GM12865 (cell line): ENCODE measurements at regions not wholly inside any gene's neighbourhood (a gene's known extent, or its start where the extent isn't known, plus 50 kb on each side); places are given as distances from the start of the nearest gene placed in this dataset.

Experiments used
- DNase-seq: peaks from one replicate; pipeline ENCODE4 v3.0.0; 2010; ENCODE audit warnings: low read depth
- H3K4me3 ChIP-seq: 2 replicates; pipeline ENCODE4 v1.5.1; 2011; ENCODE audit warnings: mild to moderate bottlenecking, low read depth, low read length, control low read depth
- CTCF ChIP-seq: IDR thresholded peaks from 2 replicates; pipeline ENCODE4 v1.5.1; 2011; ENCODE audit warnings: low read length, control low read depth, low read depth, inconsistent platforms; ENCODE audit not compliant: insufficient read depth; ENCODE audit errors: missing control alignments

GRCh38 chr16:59905606-59906005 is 1171.5 kb upstream of the GOT2 start:
- H3K4me3 ChIP-seq, result no peak overlapping the region
- DNase-seq, result no peak
- TF ChIP-seq CTCF, result no peak

GRCh38 chr16:59905131-59905530 is 1171.0 kb upstream of the GOT2 start:
- TF ChIP-seq CTCF, result no peak
- no peak overlapping the region for H3K4me3 ChIP-seq

GRCh38 chr16:59899940-59900339 is 1165.8 kb upstream of the GOT2 start:
- H3K4me3 ChIP-seq, result no peak overlapping the region
- TF ChIP-seq CTCF, result no peak
- DNase-seq, result no peak

More at GRCh38 chr16:59905131-59905530, 1171.0 kb upstream of the GOT2 start:
- DNase-seq, result no peak

GRCh38 chr16:59892376-59892775 is 1158.3 kb upstream of the GOT2 start:
- H3K4me3 ChIP-seq, result no peak overlapping the region
- no peak for TF ChIP-seq CTCF
- DNase-seq, result no peak

GRCh38 chr16:59887856-59888255 is 1153.7 kb upstream of the GOT2 start:
- TF ChIP-seq CTCF, result no peak
- no peak for DNase-seq
- no peak overlapping the region for H3K4me3 ChIP-seq

GRCh38 chr16:59886021-59886420 is 1151.9 kb upstream of the GOT2 start:
- H3K4me3 ChIP-seq, result no peak overlapping the region
- no peak for TF ChIP-seq CTCF
- DNase-seq, result no peak

GRCh38 chr16:59881376-59881775 is 1147.3 kb upstream of the GOT2 start:
- no peak for DNase-seq
- TF ChIP-seq CTCF, result no peak
- H3K4me3 ChIP-seq, result no peak overlapping the region
